Liver (tissue), 3 donors: ENCODE measurements at regions not wholly inside any gene's neighbourhood (a gene's known extent, or its start where the extent isn't known, plus 50 kb on each side); places are given as distances from the start of the nearest gene placed in this dataset.

Source experiments
- CTCF ChIP-seq: fragments of 150-350 bp; IDR thresholded peaks from 2 replicates; pipeline ENCODE4 v1.5.1; 2017; ENCODE audit warnings: improper control_type of control experiment, low read depth, low read length; ENCODE audit not compliant: missing input control
- GABPA ChIP-seq, 2 donors: IDR thresholded peaks in 1 of 2; conservative IDR thresholded peaks in 1 of 2; 2 replicates each; pipeline ENCODE4 v1.6.1; 2016; ENCODE audit warnings: antibody characterized with exemption in 2 of 2, mild to moderate bottlenecking in 1 of 2, moderate library complexity in 1 of 2
- MAX ChIP-seq: IDR thresholded peaks from 2 replicates; pipeline ENCODE4 v1.6.1; 2016; ENCODE audit warnings: antibody characterized with exemption
- donor health status: healthy.
- donor health status: healthy.

GRCh38 chr12:54700301-54700700 is 52.1 kb upstream of the DCD start:
- no peak for TF ChIP-seq CTCF
- no peak for TF ChIP-seq MAX
- no peak for TF ChIP-seq GABPA (IDR thresholded peaks at IDR 0.05 in 1 of 2, conservative IDR thresholded peaks at IDR 0.05 in 1 of 2)
